ENCODE measurements at regions not wholly inside any gene's neighbourhood (a gene's known extent, or its start where the extent isn't known, plus 50 kb on each side); places are given as distances from the start of the nearest gene placed in this dataset.

DNA sequence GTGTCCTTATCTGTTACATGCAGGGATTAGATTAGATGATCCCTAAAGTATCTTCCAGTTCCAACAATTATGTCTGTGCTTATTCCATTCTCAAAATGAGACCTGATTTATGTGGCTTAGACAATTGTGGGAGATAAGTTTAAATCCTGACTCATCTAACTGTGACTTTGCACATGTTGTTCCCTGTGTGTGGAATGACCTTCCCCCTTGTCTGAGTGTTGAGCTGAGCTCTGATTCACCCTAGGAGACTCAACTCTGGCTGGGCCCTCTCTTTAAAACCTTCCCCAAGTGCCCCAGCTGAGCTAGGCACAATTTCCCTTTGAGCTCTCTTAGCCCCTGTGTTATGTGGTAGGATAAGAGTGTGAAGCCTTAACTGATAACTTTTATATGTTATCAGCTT lies 118.9 kb upstream of the ELL2 start:
- no peak for TF ChIP-seq CTCF (IDR thresholded peaks at IDR 0.05)
- intact Hi-C loops (cut with DNase I, micrococcal nuclease): no loop called here
- Mint-ChIP-seq H3K4me1 (ENCODE audit: low read depth) (no peaks in the 10 kb centered on the region), H3K36me3 (ENCODE audit: low read depth) (no peaks in the 10 kb centered on the region), H3K4me3 (no peak overlapping the region), H3K9me3 (no peaks in the 10 kb centered on the region), H3K27ac (no peak overlapping the region), H3K27me3 (peaks cover 34% of the 10 kb centered on the region)
- H3K9me3 ChIP-seq (ENCODE audit: control insufficient read depth in 1 of 2, insufficient read depth in 1 of 2, low read length in 2 of 2): no peaks in the 10 kb centered on the region
- H3K4me1 ChIP-seq (ENCODE audit: insufficient read depth, low read length): no peaks in the 10 kb centered on the region
- ChIA-PET CTCF (no interaction called here), POLR2A (no interaction called here)
- no peaks in the 10 kb centered on the region for H3K36me3 ChIP-seq (ENCODE audit: insufficient read depth, low read length)
- H3K4me3 ChIP-seq (ENCODE audit: low read length): no peak overlapping the region
- ATAC-seq (ENCODE audit: poor library complexity) (no peak), DNase-seq (peak in 1 of 14 experiments; percentile 21)
- H3K27me3 ChIP-seq (ENCODE audit: control insufficient read depth in 1 of 2, insufficient read depth in 2 of 2, low read length in 2 of 2): peaks cover 3 to 10% of the 10 kb centered on the region in 2 experiments
- no peak overlapping the region for H3K27ac ChIP-seq (ENCODE audit: low read depth in 1 of 2, low read length in 2 of 2)

DNA sequence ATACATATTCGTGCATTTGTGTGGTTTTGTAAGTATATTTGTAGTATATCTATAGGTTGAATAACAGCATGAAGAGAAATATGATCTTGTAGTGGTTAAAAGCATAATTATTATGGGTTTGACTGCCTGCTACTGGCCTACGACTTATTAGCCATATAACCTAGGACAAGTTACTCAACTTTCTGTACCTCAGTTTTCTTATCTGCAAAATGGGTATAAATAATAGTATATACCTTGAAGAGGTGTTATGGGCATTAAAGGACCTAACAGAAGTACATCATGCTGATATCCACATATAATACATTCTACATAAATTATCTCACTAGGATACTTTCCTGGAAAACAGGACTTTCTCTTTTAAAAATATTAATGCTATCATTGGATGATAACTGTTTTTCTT lies 118.3 kb upstream of the ELL2 start:
- ChIA-PET CTCF (no interaction called here), POLR2A (no interaction called here)
- no peak for TF ChIP-seq CTCF (IDR thresholded peaks at IDR 0.05)
- no peaks in the 10 kb centered on the region for H3K36me3 Mint-ChIP-seq (ENCODE audit: low read depth)
- DNase-seq (no peak), ATAC-seq (ENCODE audit: poor library complexity) (no peak)
- no peak overlapping the region for H3K27ac Mint-ChIP-seq
- intact Hi-C loops (cut with DNase I, micrococcal nuclease): no loop called here
- H3K9me3 Mint-ChIP-seq: no peaks in the 10 kb centered on the region
- H3K27me3 Mint-ChIP-seq: peaks cover 30% of the 10 kb centered on the region
- H3K36me3 ChIP-seq (ENCODE audit: insufficient read depth, low read length): no peaks in the 10 kb centered on the region
- H3K27me3 ChIP-seq (ENCODE audit: control insufficient read depth in 1 of 2, insufficient read depth in 2 of 2, low read length in 2 of 2): peaks cover 3 to 10% of the 10 kb centered on the region in 2 experiments
- H3K4me3 ChIP-seq (ENCODE audit: low read length): no peak overlapping the region
- H3K27ac ChIP-seq (ENCODE audit: low read depth in 1 of 2, low read length in 2 of 2): no peak overlapping the region
- no peaks in the 10 kb centered on the region for H3K4me1 Mint-ChIP-seq (ENCODE audit: low read depth)
- H3K9me3 ChIP-seq (ENCODE audit: control insufficient read depth in 1 of 2, insufficient read depth in 1 of 2, low read length in 2 of 2): no peaks in the 10 kb centered on the region
- H3K4me3 Mint-ChIP-seq: no peak overlapping the region
- H3K4me1 ChIP-seq (ENCODE audit: insufficient read depth, low read length): no peaks in the 10 kb centered on the region

DNA sequence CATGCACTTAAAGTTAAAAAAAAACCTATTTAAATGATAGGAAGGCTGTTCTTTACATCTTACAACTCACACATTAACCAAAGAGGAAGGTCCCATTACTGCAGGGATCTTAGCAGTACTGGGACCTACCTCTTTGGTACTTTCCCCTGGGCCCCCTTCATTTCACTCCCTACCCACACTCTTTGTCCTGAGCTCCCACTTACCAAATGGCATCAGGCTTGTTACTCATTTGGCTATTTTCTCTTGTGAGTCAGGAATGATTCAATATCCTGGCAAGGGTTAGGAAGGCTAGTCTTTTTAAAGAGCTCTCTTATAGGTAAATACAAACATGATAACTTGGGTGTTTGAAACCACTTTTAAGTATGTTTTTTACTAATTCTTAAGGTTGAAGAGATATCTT lies 117.4 kb upstream of the ELL2 start:
- intact Hi-C loops (cut with DNase I, micrococcal nuclease): no loop called here
- Mint-ChIP-seq H3K27me3 (peaks cover 21% of the 10 kb centered on the region), H3K27ac (no peak overlapping the region), H3K4me1 (ENCODE audit: low read depth) (no peaks in the 10 kb centered on the region), H3K4me3 (no peak overlapping the region), H3K9me3 (no peaks in the 10 kb centered on the region), H3K36me3 (ENCODE audit: low read depth) (no peaks in the 10 kb centered on the region)
- no peak for TF ChIP-seq CTCF (IDR thresholded peaks at IDR 0.05)
- Histone ChIP-seq H3K4me3 (ENCODE audit: low read length) (no peak overlapping the region), H3K36me3 (ENCODE audit: insufficient read depth, low read length) (no peaks in the 10 kb centered on the region), H3K9me3 (ENCODE audit: control insufficient read depth in 1 of 2, insufficient read depth in 1 of 2, low read length in 2 of 2) (no peaks in the 10 kb centered on the region), H3K27ac (ENCODE audit: low read depth in 1 of 2, low read length in 2 of 2) (no peak overlapping the region), H3K4me1 (ENCODE audit: insufficient read depth, low read length) (no peaks in the 10 kb centered on the region), H3K27me3 (ENCODE audit: control insufficient read depth in 1 of 2, insufficient read depth in 2 of 2, low read length in 2 of 2) (peaks cover 1 to 3% of the 10 kb centered on the region in 2 experiments)
- ChIA-PET POLR2A (no interaction called here), CTCF (no interaction called here)
- DNase-seq: no peak
- ATAC-seq (ENCODE audit: poor library complexity): no peak

All from CD4-positive, alpha-beta T cell (primary cell).